ENCODE measurements at regions not wholly inside any gene's neighbourhood (a gene's known extent, or its start where the extent isn't known, plus 50 kb on each side); places are given as distances from the start of the nearest gene placed in this dataset.

DNA sequence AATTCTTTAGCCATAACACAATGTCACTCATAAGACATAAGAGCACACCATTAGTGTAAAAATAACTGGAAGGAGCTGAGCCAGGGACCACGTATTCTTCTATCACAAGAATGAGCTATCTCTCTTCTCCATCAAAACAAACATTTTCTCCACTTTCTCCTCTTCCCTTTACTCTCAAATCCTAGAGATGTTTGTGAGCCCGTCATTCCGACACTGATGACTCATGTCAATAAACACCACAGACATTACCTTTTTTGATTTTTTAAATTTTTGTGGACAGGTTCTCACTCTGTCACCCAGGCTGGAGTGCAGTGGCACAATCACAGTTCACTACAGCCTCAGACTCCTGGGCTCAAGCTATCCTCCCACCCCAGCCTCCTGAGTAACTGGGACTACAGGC, 86.6 kb downstream of the MEX3B start:
- TF ChIP-seq POLR2A (IDR thresholded peaks at IDR 0.05) (no peak), CTCF (IDR thresholded peaks at IDR 0.05) (no peak), EP300 (IDR thresholded peaks at IDR 0.05) (no peak)
